Loucy (cell line): ENCODE measurements at regions not wholly inside any gene's neighbourhood (a gene's known extent, or its start where the extent isn't known, plus 50 kb on each side); places are given as distances from the start of the nearest gene placed in this dataset.

Experiments used
- H2AFZ ChIP-seq: fragments of 200-600 bp; sonication (generic); 2 replicates; pipeline ENCODE4 v1.6.0; 2016; ENCODE audit warnings: antibody characterized with exemption, mild to moderate bottlenecking, low read length, moderate library complexity
- H3F3A ChIP-seq: fragments of 200-600 bp; 2 replicates; pipeline ENCODE4 v1.6.0; 2016; ENCODE audit warnings: antibody characterized with exemption, low read depth, mild to moderate bottlenecking
- H3K27me3 ChIP-seq: fragments of 200-600 bp; sonication (generic); 2 replicates; pipeline ENCODE4 v1.6.1; 2014; ENCODE audit warnings: low read length, mild to moderate bottlenecking; ENCODE audit not compliant: insufficient read depth, poor library complexity, severe bottlenecking
- H3K36me3 ChIP-seq: fragments of 200-600 bp; sonication (generic); 2 replicates; pipeline ENCODE4 v1.6.1; 2016; ENCODE audit warnings: low read length; ENCODE audit not compliant: insufficient read depth
- H3K4me1 ChIP-seq: fragments of 200-600 bp; sonication (generic); 2 replicates; pipeline ENCODE4 v1.5.1; 2014; ENCODE audit warnings: low read length, mild to moderate bottlenecking; ENCODE audit not compliant: insufficient read depth, poor library complexity, severe bottlenecking
- H3K4me2 ChIP-seq: fragments of 200-600 bp; sonication (generic); 2 replicates; pipeline ENCODE4 v1.6.0; 2014; ENCODE audit warnings: antibody characterized with exemption, low read length, low read depth, mild to moderate bottlenecking; ENCODE audit not compliant: poor library complexity, severe bottlenecking
- H3K4me3 ChIP-seq: fragments of 200-600 bp; sonication (generic); 2 replicates; pipeline ENCODE4 v1.5.1; 2014; ENCODE audit warnings: low read length, mild to moderate bottlenecking, mixed read lengths; ENCODE audit not compliant: poor library complexity, severe bottlenecking
- H3K79me2 ChIP-seq: fragments of 200-600 bp; sonication (generic); 2 replicates; pipeline ENCODE4 v1.6.1; 2014; ENCODE audit warnings: low read length; ENCODE audit not compliant: insufficient read depth
- H3K9ac ChIP-seq: fragments of 200-600 bp; sonication (generic); 2 replicates; pipeline ENCODE4 v1.6.0; 2014; ENCODE audit warnings: mild to moderate bottlenecking, low read depth, low read length, moderate library complexity; ENCODE audit not compliant: poor library complexity, severe bottlenecking
- H3K9me2 ChIP-seq: fragments of 200-600 bp; sonication (generic); replicated peaks from 2 replicates; pipeline ENCODE4 v1.6.1; 2016; ENCODE audit warnings: low read depth, low read length, mixed read lengths
- H3K9me3 ChIP-seq: fragments of 200-600 bp; sonication (generic); 2 replicates; pipeline ENCODE4 v1.6.1; 2014; ENCODE audit warnings: mild to moderate bottlenecking, antibody characterized with exemption, low read length, low read depth; ENCODE audit not compliant: insufficient read depth
- H4K20me1 ChIP-seq: fragments of 200-600 bp; sonication (generic); 2 replicates; pipeline ENCODE4 v1.6.0; 2014; ENCODE audit warnings: antibody characterized with exemption, low read length, mild to moderate bottlenecking; ENCODE audit not compliant: insufficient read depth, poor library complexity, severe bottlenecking
- EZH2phosphoT487 ChIP-seq: fragments of 200-600 bp; IDR thresholded peaks from 2 replicates; pipeline ENCODE4 v1.6.1; 2018; ENCODE audit warnings: antibody characterized with exemption, mild to moderate bottlenecking, moderate library complexity, borderline replicate concordance
- TF ChIP-seq, protein P1 (sequence below): fragments of 200-600 bp; sonication (generic); conservative IDR thresholded peaks from 2 replicates; pipeline ENCODE4 v1.5.1; 2014; ENCODE audit warnings: mild to moderate bottlenecking, antibody characterized with exemption, low read length

DNA sequence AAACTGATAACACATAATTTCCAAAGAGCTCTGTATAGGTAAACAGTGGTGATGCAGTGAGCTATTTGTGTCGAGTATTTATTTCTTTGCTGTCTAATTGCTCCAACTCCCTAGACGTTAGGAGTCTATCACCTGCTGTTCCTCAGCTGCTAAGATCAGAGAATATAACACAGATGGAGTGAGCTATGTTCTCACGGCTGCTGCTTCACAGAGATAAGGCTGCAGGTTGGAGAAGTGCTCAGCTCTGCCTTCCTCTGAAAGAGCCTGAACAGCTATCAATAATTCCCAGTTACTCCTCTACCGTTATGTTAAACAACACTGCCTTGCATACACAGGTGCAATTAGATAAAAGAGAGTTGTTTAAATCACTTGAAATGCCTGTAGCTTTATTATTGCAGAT is 103.2 kb upstream of the MDGA2 start:
- no peak overlapping the region for H2AFZ ChIP-seq
- no peak overlapping the region for H3K9ac ChIP-seq
- H3K4me1 ChIP-seq: no peaks in the 10 kb centered on the region
- TF ChIP-seq, protein P1, sequence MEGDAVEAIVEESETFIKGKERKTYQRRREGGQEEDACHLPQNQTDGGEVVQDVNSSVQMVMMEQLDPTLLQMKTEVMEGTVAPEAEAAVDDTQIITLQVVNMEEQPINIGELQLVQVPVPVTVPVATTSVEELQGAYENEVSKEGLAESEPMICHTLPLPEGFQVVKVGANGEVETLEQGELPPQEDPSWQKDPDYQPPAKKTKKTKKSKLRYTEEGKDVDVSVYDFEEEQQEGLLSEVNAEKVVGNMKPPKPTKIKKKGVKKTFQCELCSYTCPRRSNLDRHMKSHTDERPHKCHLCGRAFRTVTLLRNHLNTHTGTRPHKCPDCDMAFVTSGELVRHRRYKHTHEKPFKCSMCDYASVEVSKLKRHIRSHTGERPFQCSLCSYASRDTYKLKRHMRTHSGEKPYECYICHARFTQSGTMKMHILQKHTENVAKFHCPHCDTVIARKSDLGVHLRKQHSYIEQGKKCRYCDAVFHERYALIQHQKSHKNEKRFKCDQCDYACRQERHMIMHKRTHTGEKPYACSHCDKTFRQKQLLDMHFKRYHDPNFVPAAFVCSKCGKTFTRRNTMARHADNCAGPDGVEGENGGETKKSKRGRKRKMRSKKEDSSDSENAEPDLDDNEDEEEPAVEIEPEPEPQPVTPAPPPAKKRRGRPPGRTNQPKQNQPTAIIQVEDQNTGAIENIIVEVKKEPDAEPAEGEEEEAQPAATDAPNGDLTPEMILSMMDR: no peak
- TF ChIP-seq EZH2phosphoT487: no peak
- H3K27me3 ChIP-seq: no peaks in the 10 kb centered on the region
- no peaks in the 10 kb centered on the region for H3K36me3 ChIP-seq
- H3K4me2 ChIP-seq: no peak overlapping the region
- H3K4me3 ChIP-seq: no peak overlapping the region
- H4K20me1 ChIP-seq: no peaks in the 10 kb centered on the region
- H3K9me3 ChIP-seq: no peaks in the 10 kb centered on the region
- no peaks in the 10 kb centered on the region for H3K79me2 ChIP-seq
- no peaks in the 10 kb centered on the region for H3K9me2 ChIP-seq
- H3F3A ChIP-seq: no peaks in the 10 kb centered on the region

DNA sequence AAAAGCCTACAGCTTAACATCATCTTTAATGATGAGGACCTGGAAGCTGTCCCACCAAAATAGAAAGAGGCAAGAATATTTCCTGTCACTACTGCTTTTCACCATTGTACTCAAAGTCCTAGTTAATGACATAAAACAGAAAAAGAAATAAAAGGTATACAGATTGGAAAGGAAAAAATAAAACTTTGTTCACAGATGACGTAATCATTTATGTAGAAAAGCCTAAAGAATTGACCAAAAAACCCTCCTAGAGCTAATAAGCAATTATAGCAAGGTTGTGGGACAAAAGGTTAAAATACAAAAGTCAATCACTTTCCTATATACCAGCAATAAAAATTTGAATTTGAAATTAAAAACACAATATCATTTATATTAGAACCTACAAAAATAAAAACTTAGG is 97.2 kb upstream of the MDGA2 start:
- Histone ChIP-seq H2AFZ (no peak overlapping the region), H3K27me3 (no peaks in the 10 kb centered on the region), H4K20me1 (no peaks in the 10 kb centered on the region), H3K9me3 (no peaks in the 10 kb centered on the region), H3K4me1 (no peaks in the 10 kb centered on the region), H3K9ac (no peak overlapping the region), H3K9me2 (no peaks in the 10 kb centered on the region), H3F3A (no peaks in the 10 kb centered on the region), H3K4me3 (no peak overlapping the region), H3K79me2 (no peaks in the 10 kb centered on the region), H3K36me3 (no peaks in the 10 kb centered on the region), H3K4me2 (no peak overlapping the region)
- TF ChIP-seq EZH2phosphoT487: no peak
- TF ChIP-seq, protein P1: no peak

DNA sequence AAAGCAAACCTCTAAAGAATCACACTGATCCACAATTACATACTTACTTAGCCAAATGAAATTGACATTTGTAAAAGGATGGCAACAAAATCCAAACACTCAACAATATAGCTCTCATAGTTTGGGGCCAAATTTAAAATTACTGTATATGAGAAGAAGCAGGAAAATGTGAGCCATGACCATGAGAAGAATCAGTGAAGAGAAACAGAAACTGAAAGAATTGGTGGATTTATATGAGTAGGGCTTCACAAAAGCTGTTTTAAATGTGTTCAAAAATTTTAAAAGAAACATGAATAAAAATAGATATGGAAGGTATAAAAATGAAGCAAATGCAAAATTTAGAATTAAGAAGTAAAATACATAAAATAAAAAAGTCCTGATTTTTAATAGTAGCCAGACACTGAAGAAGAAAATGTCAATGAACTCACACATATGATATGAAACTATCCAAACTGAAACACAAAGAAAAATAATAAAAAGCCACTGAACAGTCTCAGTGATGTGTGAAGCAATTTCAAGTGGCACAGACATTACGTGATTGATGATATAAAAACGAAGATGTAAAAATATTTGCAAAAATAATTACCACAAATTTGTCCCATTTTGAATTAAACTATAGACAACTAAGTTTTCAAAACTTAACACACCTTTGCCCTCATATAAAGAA is 87.9 kb upstream of the MDGA2 start:
- H3K4me1 ChIP-seq: no peaks in the 10 kb centered on the region
- no peaks in the 10 kb centered on the region for H3K9me3 ChIP-seq
- H3K79me2 ChIP-seq: no peaks in the 10 kb centered on the region
- H3K9me2 ChIP-seq: no peaks in the 10 kb centered on the region
- no peak overlapping the region for H3K4me2 ChIP-seq
- no peak overlapping the region for H3K4me3 ChIP-seq
- no peaks in the 10 kb centered on the region for H4K20me1 ChIP-seq
- TF ChIP-seq, protein P1: no peak
- no peak for TF ChIP-seq EZH2phosphoT487
- no peaks in the 10 kb centered on the region for H3F3A ChIP-seq
- no peaks in the 10 kb centered on the region for H3K36me3 ChIP-seq
- H3K27me3 ChIP-seq: no peaks in the 10 kb centered on the region
- H3K9ac ChIP-seq: no peak overlapping the region
- no peak overlapping the region for H2AFZ ChIP-seq
